Left ventricle myocardium inferior (tissue), 1 donor: ENCODE measurements at regions not wholly inside any gene's neighbourhood (a gene's known extent, or its start where the extent isn't known, plus 50 kb on each side); places are given as distances from the start of the nearest gene placed in this dataset.

Experiments used
- DNase-seq: peaks from one replicate; pipeline ENCODE4 v3.0.0-alpha.2; 2020
- H3K27ac ChIP-seq: fragments of 200-600 bp; replicated peaks from 2 replicates; pipeline ENCODE4 v1.8.0; 2021
- H3K27me3 ChIP-seq: fragments of 200-600 bp; 2 replicates; pipeline ENCODE4 v1.8.0; 2021; ENCODE audit warnings: low read depth
- H3K36me3 ChIP-seq: fragments of 200-600 bp; 2 replicates; pipeline ENCODE4 v1.8.0; 2021
- H3K4me1 ChIP-seq: fragments of 200-600 bp; 2 replicates; pipeline ENCODE4 v1.8.0; 2021
- H3K4me3 ChIP-seq: fragments of 200-600 bp; 2 replicates; pipeline ENCODE4 v1.8.0; 2021; ENCODE audit warnings: mild to moderate bottlenecking, moderate library complexity
- H3K9me3 ChIP-seq: fragments of 200-600 bp; replicated peaks from 2 replicates; pipeline ENCODE4 v1.8.0; 2021
- CTCF ChIP-seq: fragments of 200-600 bp; IDR thresholded peaks from 2 replicates; pipeline ENCODE4 v1.8.0; 2021; ENCODE audit warnings: antibody characterized with exemption, mild to moderate bottlenecking, borderline replicate concordance
- intact Hi-C: fragments of 100-400 bp; cut with micrococcal nuclease; formaldehyde crosslinking; loops from one replicate; pipeline ENCODE4 v1.11.0; 2022
- donor health status: DM: no; HTN: yes; CAD: no; lungs with severe emphysema.

- Histone ChIP-seq H3K27me3 (no peaks in the 10 kb centered on the region), H3K4me1 (no peaks in the 10 kb centered on the region), H3K36me3 (no peaks in the 10 kb centered on the region), H3K9me3 (no peaks in the 10 kb centered on the region), H3K27ac (no peak overlapping the region), H3K4me3 (no peak overlapping the region)
- TF ChIP-seq CTCF: no peak
- DNase-seq: no peak
- intact Hi-C loops: no loop called here
These were observed 154.7 kb upstream of the SGK1 start for GRCh38 chr6:134472661-134473060.

GRCh38 chr6:134472046-134472445 is 154.1 kb upstream of the SGK1 start:
- TF ChIP-seq CTCF: no peak
- Histone ChIP-seq H3K27ac (no peak overlapping the region), H3K4me1 (peaks cover 3% of the 10 kb centered on the region)

GRCh38 chr6:134470457-134470975 is 152.6 kb upstream of the SGK1 start:
- intact Hi-C loops: no loop called here
- H3K27ac ChIP-seq: no peak overlapping the region
- no peaks in the 10 kb centered on the region for H3K27me3 ChIP-seq
- no peak for DNase-seq
- H3K4me3 ChIP-seq: no peak overlapping the region
- no peaks in the 10 kb centered on the region for H3K36me3 ChIP-seq
- TF ChIP-seq CTCF: no peak
- peaks cover 5% of the 10 kb centered on the region for H3K4me1 ChIP-seq
- no peaks in the 10 kb centered on the region for H3K9me3 ChIP-seq

More at GRCh38 chr6:134472046-134472445, 154.1 kb upstream of the SGK1 start:
- H3K27me3 ChIP-seq: no peaks in the 10 kb centered on the region
- no peaks in the 10 kb centered on the region for H3K36me3 ChIP-seq
- no peak overlapping the region for H3K4me3 ChIP-seq
- DNase-seq: no peak
- H3K9me3 ChIP-seq: no peaks in the 10 kb centered on the region
- intact Hi-C loops: no loop called here

- no peak overlapping the region for H3K4me3 ChIP-seq
- no peak for TF ChIP-seq CTCF
- intact Hi-C loops: no loop called here
- H3K27me3 ChIP-seq: no peaks in the 10 kb centered on the region
- no peak for DNase-seq
- H3K36me3 ChIP-seq: no peaks in the 10 kb centered on the region
- H3K27ac ChIP-seq: no peak overlapping the region
- H3K9me3 ChIP-seq: no peaks in the 10 kb centered on the region
- H3K4me1 ChIP-seq: peaks cover 5% of the 10 kb centered on the region
These were observed 152.0 kb upstream of the SGK1 start for GRCh38 chr6:134469702-134470456.

GRCh38 chr6:134468633-134469032 is 150.7 kb upstream of the SGK1 start:
- no peak overlapping the region for H3K27ac ChIP-seq
- no peaks in the 10 kb centered on the region for H3K27me3 ChIP-seq
- no peak for TF ChIP-seq CTCF
- no peaks in the 10 kb centered on the region for H3K9me3 ChIP-seq
- no peak overlapping the region for H3K4me3 ChIP-seq
- intact Hi-C loops: no loop called here
- DNase-seq: no peak
- H3K4me1 ChIP-seq: peaks cover 5% of the 10 kb centered on the region
- no peaks in the 10 kb centered on the region for H3K36me3 ChIP-seq
